GM21515 (cell line): ENCODE measurements at regions not wholly inside any gene's neighbourhood (a gene's known extent, or its start where the extent isn't known, plus 50 kb on each side); places are given as distances from the start of the nearest gene placed in this dataset.
"Not testable (repeated sequence)": the region's sequence is repeated elsewhere in the genome, so short reads cannot be mapped to it uniquely, and the experiment has no call there.

Experiments
- ATAC-seq: cut with Tn5 transposase; IDR thresholded peaks from one replicate; pipeline ENCODE4 v1.9.1; 2021; ENCODE audit not compliant: unreplicated experiment

- ATAC-seq = no peak
Observed at GRCh38 chr5:40356248-40356647, 323.5 kb upstream of the PTGER4 start.

GRCh38 chr5:40355846-40356245 is 323.9 kb upstream of the PTGER4 start:
- no peak for ATAC-seq

GRCh38 chr5:40355181-40355580 is 324.5 kb upstream of the PTGER4 start:
- no peak for ATAC-seq

- ATAC-seq = no peak
Observed at GRCh38 chr5:40354171-40354570, 325.5 kb upstream of the PTGER4 start.

GRCh38 chr5:40353442-40353841 is 326.3 kb upstream of the PTGER4 start:
- no peak for ATAC-seq

- ATAC-seq = no peak
Observed at GRCh38 chr5:40347981-40348725, 331.6 kb upstream of the PTGER4 start.

- no peak for ATAC-seq
Observed at GRCh38 chr5:40346901-40347300, 332.8 kb upstream of the PTGER4 start.

- not testable (repeated sequence) for ATAC-seq
Observed at GRCh38 chr5:40338434-40338833, 341.3 kb upstream of the PTGER4 start.

GRCh38 chr5:40334242-40334635 is 345.5 kb upstream of the PTGER4 start:
- ATAC-seq = no peak

GRCh38 chr5:40333459-40334241 is 346.1 kb upstream of the PTGER4 start:
- no peak for ATAC-seq

- no peak for ATAC-seq
Observed at GRCh38 chr5:40332970-40333369, 346.7 kb upstream of the PTGER4 start.

GRCh38 chr5:40331616-40332015 is 348.1 kb upstream of the PTGER4 start:
- ATAC-seq = no peak

GRCh38 chr5:40321514-40321913 is 358.2 kb upstream of the PTGER4 start:
- ATAC-seq = no peak

GRCh38 chr5:40318395-40318794 is 361.3 kb upstream of the PTGER4 start:
- no peak for ATAC-seq

GRCh38 chr5:40317023-40317422 is 362.7 kb upstream of the PTGER4 start:
- ATAC-seq = no peak

- ATAC-seq = no peak
Observed at GRCh38 chr5:40315126-40315525, 364.6 kb upstream of the PTGER4 start.

GRCh38 chr5:40314275-40314674 is 365.4 kb upstream of the PTGER4 start:
- ATAC-seq = no peak

- no peak for ATAC-seq
Observed at GRCh38 chr5:40312205-40312604, 367.5 kb upstream of the PTGER4 start.

GRCh38 chr5:40309851-40310250 is 369.9 kb upstream of the PTGER4 start:
- no peak for ATAC-seq

- ATAC-seq = no peak
Observed at GRCh38 chr5:40308867-40309266, 370.8 kb upstream of the PTGER4 start.

- no peak for ATAC-seq
Observed at GRCh38 chr5:40307920-40308319, 371.8 kb upstream of the PTGER4 start.

GRCh38 chr5:40306869-40307487 is 372.7 kb upstream of the PTGER4 start:
- no peak for ATAC-seq
